B cell (primary cell): ENCODE measurements at regions not wholly inside any gene's neighbourhood (a gene's known extent, or its start where the extent isn't known, plus 50 kb on each side); places are given as distances from the start of the nearest gene placed in this dataset.

Experiments used
- ATAC-seq: fragments of 200-7000 bp; cut with Tn5 transposase; one replicate; pipeline ENCODE4 v1.10.0; 2021; ENCODE audit warnings: low read depth, mild to moderate bottlenecking, moderate number of reproducible peaks, moderate library complexity
- CTCF ChIA-PET: fragments of 350-600 bp; sonication (Branson Sonifier 250); formaldehyde crosslinking; loops from one replicate; lab custom pipeline; 2021; ENCODE audit warnings: antibody characterized with exemption, inconsistent platforms; lab: Charles Lee
- POLR2A ChIA-PET: fragments of 350-600 bp; sonication (Branson Sonifier 250); formaldehyde crosslinking; loops from one replicate; lab custom pipeline; 2021; ENCODE audit warnings: antibody characterized with exemption; lab: Charles Lee
- DNase-seq: peaks from one replicate; pipeline ENCODE4 v3.0.0; 2013
- H2AFZ ChIP-seq: 2 replicates; pipeline ENCODE4 v1.6.1; 2012; ENCODE audit warnings: mild to moderate bottlenecking, low read depth, low read length; ENCODE audit not compliant: insufficient read depth, poor library complexity, severe bottlenecking
- H3K27ac ChIP-seq, 2 donors: 1 replicate in 1 of 2; 2 replicates in 1 of 2; pipeline ENCODE4 v1.5.1; 2012 to 2013; ENCODE audit warnings: low read length in 2 of 2, mild to moderate bottlenecking in 2 of 2, moderate library complexity in 1 of 2
- H3K27me3 ChIP-seq, 4 experiments: fragments of 200-600 bp in 1 of 4; sonication (generic) in 1 of 4; replicated peaks in 1 of 4; 1 replicate in 2 of 4; 2 replicates in 2 of 4; pipeline versions ENCODE4 v1.6.1 to v1.7.0; 2013 to 2016; ENCODE audit warnings: low read length in 3 of 4, mild to moderate bottlenecking in 2 of 4, mixed read lengths in 1 of 4, moderate library complexity in 1 of 4; ENCODE audit not compliant: insufficient read depth in 4 of 4, control insufficient read depth in 3 of 4; ENCODE audit errors: control extremely low read depth in 1 of 4
- H3K36me3 ChIP-seq, 2 experiments: replicated peaks in 1 of 2; 1 replicate in 1 of 2; 2 replicates in 1 of 2; pipeline versions ENCODE4 v1.6.1 to v1.7.1; 2013; ENCODE audit warnings: low read length in 1 of 2; ENCODE audit not compliant: insufficient read depth in 2 of 2, control insufficient read depth in 1 of 2; ENCODE audit errors: control extremely low read depth in 1 of 2, extremely low read depth in 1 of 2
- H3K4me1 ChIP-seq, 2 donors: fragments of 200-600 bp in 1 of 2; sonication (generic) in 1 of 2; 1 replicate in 1 of 2; 2 replicates in 1 of 2; pipeline versions ENCODE4 v1.5.1 to v1.6.1; 2013 to 2017; ENCODE audit warnings: low read length in 2 of 2; ENCODE audit not compliant: control insufficient read depth in 2 of 2, insufficient read depth in 2 of 2
- H3K4me2 ChIP-seq: replicated peaks from 2 replicates; pipeline ENCODE3; 2012; ENCODE audit warnings: mild to moderate bottlenecking, low read depth, low read length; ENCODE audit not compliant: poor library complexity, severe bottlenecking
- H3K4me3 ChIP-seq, 5 experiments: fragments of 200-600 bp in 1 of 5; sonication (generic) in 1 of 5; 1 replicate in 3 of 5; 2 replicates in 2 of 5; pipeline versions ENCODE4 v1.5.1 to v1.7.0; 2011 to 2016; ENCODE audit warnings: low read length in 4 of 5, mild to moderate bottlenecking in 4 of 5, low read depth in 2 of 5, control low read depth in 1 of 5, moderate library complexity in 1 of 5; ENCODE audit not compliant: insufficient read depth in 1 of 5; ENCODE audit errors: control extremely low read depth in 1 of 5, extremely low read depth in 1 of 5
- H3K79me2 ChIP-seq: fragments of 200-600 bp; sonication (generic); one replicate; pipeline ENCODE4 v1.6.0; 2016; ENCODE audit warnings: low read length; ENCODE audit not compliant: control insufficient read depth, insufficient read depth
- H3K9ac ChIP-seq: fragments of 200-600 bp; sonication (generic); 2 replicates; pipeline ENCODE4 v1.6.1; 2017; ENCODE audit warnings: mild to moderate bottlenecking, low read length, moderate library complexity
- H3K9me3 ChIP-seq, 3 donors: one replicate each; pipeline versions ENCODE4 v1.6.1 to v1.7.1; 2013; ENCODE audit warnings: low read length in 2 of 3; ENCODE audit not compliant: control insufficient read depth in 2 of 3, insufficient read depth in 1 of 3; ENCODE audit errors: control extremely low read depth in 1 of 3
- H4K20me1 ChIP-seq: 2 replicates; pipeline ENCODE4 v1.6.0; 2012; ENCODE audit warnings: mild to moderate bottlenecking, low read length; ENCODE audit not compliant: insufficient read depth, control insufficient read depth, poor library complexity, severe bottlenecking
- H3K27ac Mint-ChIP-seq: one replicate; pipeline ENCODE4 v1.8.0; 2021; ENCODE audit warnings: mixed read lengths
- H3K27me3 Mint-ChIP-seq: one replicate; pipeline ENCODE4 v1.8.0; 2021; ENCODE audit warnings: mixed read lengths
- H3K4me1 Mint-ChIP-seq: one replicate; pipeline ENCODE4 v1.8.0; 2021; ENCODE audit warnings: mixed read lengths
- H3K4me3 Mint-ChIP-seq: one replicate; pipeline ENCODE4 v1.8.0; 2021; ENCODE audit warnings: mixed read lengths
- H3K9me3 Mint-ChIP-seq: one replicate; pipeline ENCODE4 v1.8.0; 2022; ENCODE audit warnings: mixed read lengths; ENCODE audit not compliant: insufficient read depth
- EZH2 ChIP-seq: IDR thresholded peaks from 2 replicates; pipeline ENCODE4 v1.6.1; 2012; ENCODE audit warnings: borderline replicate concordance, low read depth, mild to moderate bottlenecking, moderate library complexity, low read length; ENCODE audit not compliant: insufficient read depth, poor library complexity, severe bottlenecking
- WGBS: methylation state at CpG from one replicate; pipeline ENCODE4 v1.1.5; 2013; ENCODE audit warnings: missing lambda C conversion rate; ENCODE audit not compliant: insufficient coverage; 5-methylcytosine and 5-hydroxymethylcytosine counted together
- intact Hi-C: fragments of 100-400 bp; cut with micrococcal nuclease; formaldehyde crosslinking; loops from one replicate; pipeline ENCODE4 v1.10.0; 2022
- TF ChIP-seq, protein P1 (sequence below): fragments of 200-600 bp; IDR thresholded peaks from one replicate; pipeline ENCODE4 v1.8.0; 2022; ENCODE audit warnings: antibody characterized with exemption, mild to moderate bottlenecking

- Histone ChIP-seq H3K4me2 (no peak overlapping the region), H3K9ac (no peak overlapping the region), H3K79me2 (no peaks in the 10 kb centered on the region), H3K4me1 (peaks cover 6 to 8% of the 10 kb centered on the region in 2 donors), H4K20me1 (no peaks in the 10 kb centered on the region), H3K4me3 (no peak overlapping the region), H2AFZ (no peak overlapping the region), H3K27me3 (no peaks in the 10 kb centered on the region), H3K9me3 (no peaks in the 10 kb centered on the region), H3K36me3 (no peaks in the 10 kb centered on the region), H3K27ac (no peak overlapping the region)
- no peak for DNase-seq
- intact Hi-C loops = no loop called here
- Mint-ChIP-seq H3K27me3 (no peaks in the 10 kb centered on the region), H3K9me3 (no peaks in the 10 kb centered on the region), H3K4me1 (peaks cover 13% of the 10 kb centered on the region), H3K27ac (no peak overlapping the region), H3K4me3 (no peak overlapping the region)
- WGBS = 100% methylated on average over 1 of the region's 3 CpGs
- ChIA-PET CTCF (no interaction called here), POLR2A (no interaction called here)
- no peak for TF ChIP-seq EZH2
- TF ChIP-seq, protein P1, sequence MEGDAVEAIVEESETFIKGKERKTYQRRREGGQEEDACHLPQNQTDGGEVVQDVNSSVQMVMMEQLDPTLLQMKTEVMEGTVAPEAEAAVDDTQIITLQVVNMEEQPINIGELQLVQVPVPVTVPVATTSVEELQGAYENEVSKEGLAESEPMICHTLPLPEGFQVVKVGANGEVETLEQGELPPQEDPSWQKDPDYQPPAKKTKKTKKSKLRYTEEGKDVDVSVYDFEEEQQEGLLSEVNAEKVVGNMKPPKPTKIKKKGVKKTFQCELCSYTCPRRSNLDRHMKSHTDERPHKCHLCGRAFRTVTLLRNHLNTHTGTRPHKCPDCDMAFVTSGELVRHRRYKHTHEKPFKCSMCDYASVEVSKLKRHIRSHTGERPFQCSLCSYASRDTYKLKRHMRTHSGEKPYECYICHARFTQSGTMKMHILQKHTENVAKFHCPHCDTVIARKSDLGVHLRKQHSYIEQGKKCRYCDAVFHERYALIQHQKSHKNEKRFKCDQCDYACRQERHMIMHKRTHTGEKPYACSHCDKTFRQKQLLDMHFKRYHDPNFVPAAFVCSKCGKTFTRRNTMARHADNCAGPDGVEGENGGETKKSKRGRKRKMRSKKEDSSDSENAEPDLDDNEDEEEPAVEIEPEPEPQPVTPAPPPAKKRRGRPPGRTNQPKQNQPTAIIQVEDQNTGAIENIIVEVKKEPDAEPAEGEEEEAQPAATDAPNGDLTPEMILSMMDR = no peak
- ATAC-seq = no peak
Measured at GRCh38 chr13:40215747-40216146, 450.7 kb downstream of the FOXO1 start.

DNA sequence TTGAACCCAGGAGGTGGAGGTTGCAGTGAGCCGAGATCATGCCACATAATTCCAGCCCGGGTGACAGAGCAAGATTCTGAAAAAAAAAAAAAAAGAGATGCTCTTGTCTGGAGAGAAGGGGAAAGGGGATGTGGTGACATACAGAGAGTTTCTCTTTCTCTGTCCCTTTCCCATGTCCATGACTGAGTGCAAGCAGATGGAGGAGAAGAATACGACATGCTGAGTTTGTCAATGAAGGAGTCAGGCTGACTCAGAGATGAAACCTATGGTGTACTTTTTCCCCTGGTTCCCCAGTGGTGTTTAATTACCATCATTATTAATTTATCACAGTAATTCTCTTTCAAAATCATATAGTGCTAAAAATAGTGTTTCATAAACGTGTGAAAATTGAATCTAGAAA is 448.8 kb downstream of the FOXO1 start:
- peaks cover 13 to 15% of the 10 kb centered on the region in 2 donors for H3K4me1 ChIP-seq
- TF ChIP-seq EZH2 = no peak
- TF ChIP-seq, protein P1 = no peak
- H3K9me3 ChIP-seq = no peaks in the 10 kb centered on the region
- no peak overlapping the region for H3K27ac Mint-ChIP-seq
- no peaks in the 10 kb centered on the region for H3K27me3 Mint-ChIP-seq
- H3K79me2 ChIP-seq = no peaks in the 10 kb centered on the region
- no peak for DNase-seq
- H3K9me3 Mint-ChIP-seq = no peaks in the 10 kb centered on the region
- no peak overlapping the region for H3K4me2 ChIP-seq
- no peaks in the 10 kb centered on the region for H4K20me1 ChIP-seq
- H3K4me3 ChIP-seq = no peak overlapping the region
- H3K4me1 Mint-ChIP-seq = peaks cover 23% of the 10 kb centered on the region
- no peaks in the 10 kb centered on the region for H3K36me3 ChIP-seq
- POLR2A ChIA-PET = no interaction called here
- H3K27me3 ChIP-seq = no peaks in the 10 kb centered on the region
- no peak overlapping the region for H3K4me3 Mint-ChIP-seq
- no peak overlapping the region for H3K27ac ChIP-seq
- no peak overlapping the region for H2AFZ ChIP-seq
- 100% methylated on average over 1 of the region's 4 CpGs for WGBS
- H3K9ac ChIP-seq = no peak overlapping the region
- intact Hi-C loops = no loop called here
- no peak for ATAC-seq
- CTCF ChIA-PET = no interaction called here
